HG02973 (cell line): ENCODE measurements at regions not wholly inside any gene's neighbourhood (a gene's known extent, or its start where the extent isn't known, plus 50 kb on each side); places are given as distances from the start of the nearest gene placed in this dataset.

Experiments
- ATAC-seq: cut with Tn5 transposase; IDR thresholded peaks from one replicate; pipeline ENCODE4 v1.9.1; 2021; ENCODE audit warnings: moderate library complexity; ENCODE audit not compliant: unreplicated experiment

DNA sequence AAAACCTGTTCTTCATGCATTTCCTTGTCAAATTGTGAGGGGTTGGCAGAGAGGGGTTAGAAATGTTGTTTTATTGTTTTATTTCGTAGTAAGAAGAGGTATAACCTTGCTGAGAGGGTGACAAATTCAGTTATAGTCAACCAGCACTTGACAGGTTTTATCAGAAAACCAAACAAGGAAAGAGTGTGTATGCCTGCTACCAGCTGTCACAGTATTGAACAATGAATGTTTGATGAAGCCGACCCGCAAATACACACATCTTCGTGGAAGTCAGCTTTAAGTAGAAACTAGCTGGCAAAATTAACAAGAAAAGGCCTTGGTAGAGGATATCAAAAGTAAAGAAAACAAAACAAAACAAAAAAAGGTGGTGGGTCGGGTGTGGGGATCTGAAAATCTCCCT is 214.6 kb upstream of the TLE4 start:
- no peak for ATAC-seq

DNA sequence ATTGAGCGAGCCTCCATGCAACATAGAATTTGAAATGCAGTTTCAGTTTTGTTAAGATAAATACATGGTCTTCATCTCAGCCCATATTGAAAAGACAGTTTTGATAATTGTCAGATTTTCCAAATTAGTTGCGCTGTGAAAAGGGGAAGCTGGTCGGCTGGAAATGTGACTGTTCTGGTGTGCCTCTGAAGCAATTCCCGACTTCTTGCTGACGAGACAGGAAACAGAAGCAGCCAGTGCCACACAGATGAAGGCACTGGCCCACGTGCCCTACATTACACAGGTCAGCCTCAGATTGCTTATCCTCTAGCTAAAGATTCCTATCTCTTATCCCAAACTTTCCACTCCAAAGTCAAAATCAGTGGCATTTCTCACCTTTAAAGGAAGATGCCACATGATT is 214.1 kb upstream of the TLE4 start:
- ATAC-seq, result no peak

DNA sequence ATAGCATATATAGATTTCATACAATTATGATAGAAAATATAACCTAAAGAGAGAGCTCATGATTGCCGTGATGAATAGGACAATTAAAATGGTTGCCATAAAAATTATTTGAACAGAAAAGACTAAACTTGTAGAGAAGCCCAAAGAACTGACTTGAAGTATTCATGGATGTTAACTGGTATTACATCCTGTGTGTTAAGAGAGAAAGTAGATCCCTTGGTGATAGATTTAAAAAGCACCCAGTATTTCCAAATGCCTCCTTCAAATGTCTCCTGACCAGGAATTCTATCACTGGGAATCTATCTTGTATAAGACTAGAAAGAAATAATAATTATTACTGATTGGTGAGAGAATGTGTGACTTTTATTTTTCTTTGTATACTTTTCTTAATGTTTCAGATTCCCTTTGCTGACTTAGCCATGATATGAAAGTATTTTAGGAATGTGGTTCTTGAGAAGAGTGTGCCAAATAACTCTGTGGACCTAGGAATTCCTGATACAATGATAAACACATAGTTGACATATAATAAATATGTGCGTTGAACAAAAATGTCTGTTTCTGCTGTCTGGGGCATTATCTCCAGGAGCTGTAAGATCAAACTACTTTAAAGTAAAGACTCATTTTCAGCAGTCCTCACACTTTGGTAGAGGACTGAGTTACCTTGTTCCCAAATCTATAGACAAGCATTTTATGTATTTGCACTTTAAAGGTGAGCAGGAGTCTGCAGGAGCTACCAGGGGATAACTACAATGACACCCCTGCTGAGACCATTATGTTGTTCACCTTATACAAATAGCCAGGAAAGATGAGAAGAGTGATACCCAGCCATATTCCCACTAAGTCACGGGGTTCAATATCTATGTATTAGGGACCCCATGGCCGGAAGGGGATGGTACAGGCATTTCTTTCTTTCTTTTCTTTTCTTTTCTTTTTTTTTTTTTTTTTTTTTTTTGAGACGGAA is 211.1 kb upstream of the TLE4 start:
- ATAC-seq, result no peak

DNA sequence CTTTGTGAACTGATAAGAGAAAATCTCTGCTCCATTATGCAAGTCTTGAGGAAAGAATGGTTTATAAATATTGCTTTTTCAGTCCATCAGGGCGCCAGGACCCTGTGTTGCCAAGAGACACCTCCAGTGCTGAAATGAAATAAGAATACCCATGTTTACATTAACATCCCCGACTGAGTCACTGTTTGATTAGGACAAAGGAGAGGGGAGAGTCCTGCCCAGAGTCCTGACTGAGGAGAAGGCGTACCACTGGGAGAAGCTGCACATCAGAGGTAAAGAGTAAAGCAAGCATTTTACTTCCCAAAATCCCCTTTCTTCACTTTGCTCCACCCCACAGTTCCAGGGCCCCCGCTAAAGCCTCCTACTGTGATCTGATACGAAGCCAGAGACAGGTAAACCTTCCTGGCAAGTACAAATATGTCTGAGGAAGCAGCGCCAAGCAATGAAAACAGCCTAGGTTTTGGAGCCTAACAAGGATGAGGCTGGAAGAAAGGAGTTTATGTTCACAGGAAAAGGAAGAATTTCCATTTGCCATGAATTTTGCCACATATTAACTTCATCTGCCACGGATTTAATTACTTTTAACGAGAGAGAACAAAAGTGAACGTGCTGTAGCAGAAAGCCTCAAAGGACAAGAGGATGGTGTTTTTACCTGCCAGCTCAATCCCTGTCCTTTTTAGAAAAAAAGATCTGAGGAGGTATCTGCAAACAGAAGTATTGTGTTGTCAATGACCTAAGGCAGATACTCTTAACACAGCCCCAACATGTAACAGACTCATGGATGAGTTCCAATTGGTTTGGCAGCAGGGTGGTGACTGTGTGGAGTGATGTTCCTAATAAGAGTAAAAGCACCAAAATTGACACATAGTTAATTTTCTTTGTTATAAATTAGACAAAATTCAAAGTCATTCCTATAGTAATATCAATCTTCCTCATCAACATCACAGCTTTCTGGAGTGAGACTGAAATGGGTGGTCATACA is 209.4 kb upstream of the TLE4 start:
- ATAC-seq, result no peak

DNA sequence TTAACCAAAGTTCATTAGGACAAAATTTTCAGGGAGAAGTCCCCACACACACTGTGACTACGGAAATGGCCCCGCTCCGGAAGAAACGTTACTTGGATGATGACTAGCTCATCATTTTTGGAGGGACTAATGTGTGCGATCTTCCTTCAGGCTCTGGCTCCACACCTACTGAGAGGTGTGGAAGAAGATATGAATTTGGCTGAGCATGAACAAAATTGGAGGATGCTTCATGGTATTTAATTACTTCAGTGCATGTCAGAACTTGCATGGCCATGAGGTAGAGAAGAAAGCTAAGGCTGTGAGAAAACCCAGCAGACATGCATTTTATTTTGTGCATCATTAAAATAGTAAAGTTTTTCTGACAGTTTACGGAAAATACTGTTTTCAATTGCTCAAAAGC is 202.1 kb upstream of the TLE4 start:
- ATAC-seq, result no peak

DNA sequence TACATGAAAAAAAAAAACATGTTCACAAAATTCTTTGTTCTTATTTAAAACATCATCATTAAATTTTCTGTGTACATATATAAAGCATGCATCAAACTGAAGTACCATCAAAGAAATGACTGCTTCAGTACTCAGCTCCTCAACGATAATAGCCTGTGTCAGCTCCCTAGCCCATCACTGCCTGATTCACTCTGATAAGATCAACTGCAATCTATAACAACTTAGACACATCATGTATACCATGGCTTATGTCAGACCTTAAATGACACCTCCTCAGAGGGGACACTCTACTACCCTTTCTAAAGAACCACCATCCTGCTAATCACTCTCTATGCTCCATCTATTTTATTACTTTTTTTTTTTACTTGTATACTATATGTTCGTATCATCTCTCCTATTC is 200.5 kb upstream of the TLE4 start:
- ATAC-seq, result no peak

DNA sequence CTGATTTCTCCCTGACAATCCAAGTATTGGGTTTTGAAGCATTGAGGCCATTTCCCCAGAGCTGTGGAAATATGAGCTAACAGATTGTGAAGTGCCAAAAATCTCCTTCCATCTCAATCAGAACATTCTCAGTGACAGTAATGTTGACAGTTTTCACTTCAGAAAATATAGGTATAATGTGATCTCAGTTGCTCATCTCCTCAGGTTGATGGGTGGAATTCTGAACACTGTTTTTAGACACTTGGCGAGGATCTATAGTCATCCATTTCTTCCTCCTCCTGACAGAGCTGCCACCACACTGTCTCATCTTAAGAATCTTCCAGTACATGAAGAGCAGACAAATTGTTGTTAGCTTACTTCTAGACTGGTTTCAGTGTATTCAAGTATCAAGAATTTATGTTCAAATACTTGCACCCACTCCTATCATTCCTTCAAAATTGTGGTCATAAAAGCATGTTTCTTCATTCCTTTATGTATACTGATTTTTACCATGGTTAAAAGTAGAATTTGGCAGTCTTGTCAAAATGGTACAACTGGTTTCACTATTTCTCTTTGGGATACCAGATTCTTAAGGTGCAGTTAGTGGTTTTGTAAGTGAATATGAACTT is 199.7 kb upstream of the TLE4 start:
- ATAC-seq, result no peak

DNA sequence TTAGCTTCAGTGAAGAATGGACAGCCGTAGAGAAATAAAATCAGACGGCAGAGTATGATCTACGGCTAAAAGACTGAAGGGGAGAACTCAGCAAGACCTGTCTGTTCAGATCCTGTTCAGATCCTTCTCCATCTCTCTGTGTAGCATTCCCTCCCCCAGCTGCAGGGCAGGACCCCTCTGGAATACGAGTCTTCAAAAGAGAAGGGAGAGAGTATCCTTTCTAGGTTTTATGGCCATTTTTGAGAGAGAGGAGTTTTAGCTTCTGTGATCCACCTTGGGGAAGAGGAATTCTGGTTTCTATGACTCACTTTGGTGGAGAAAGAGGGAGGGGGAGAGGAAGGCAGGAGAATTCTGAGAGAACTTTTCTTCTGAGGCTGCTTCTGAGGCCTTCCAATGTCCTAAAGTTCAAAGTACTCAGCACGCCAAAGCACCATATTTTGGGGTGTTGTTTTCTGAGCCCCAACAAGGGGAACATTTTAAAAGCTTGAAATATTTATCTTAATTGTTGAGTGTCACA is 194.4 kb upstream of the TLE4 start:
- no peak for ATAC-seq

DNA sequence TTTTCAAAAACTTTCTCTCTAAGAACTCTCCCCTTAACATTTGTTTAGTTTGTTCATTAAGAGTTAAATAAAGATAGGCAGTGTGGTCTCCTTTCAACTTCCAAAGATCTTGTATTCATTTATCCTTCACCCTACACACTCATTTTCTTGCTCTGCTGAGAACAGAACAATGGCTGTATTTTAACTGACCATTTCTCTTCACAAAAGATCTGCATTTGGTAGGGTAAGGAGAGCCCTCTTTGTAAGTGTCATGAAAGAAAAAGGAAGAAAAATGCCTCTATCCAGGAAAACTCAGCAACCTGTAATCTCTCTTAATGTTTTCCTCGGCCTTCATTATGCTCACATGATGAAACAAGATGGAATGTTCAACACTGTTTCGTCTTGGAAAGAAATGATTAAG is 193.7 kb upstream of the TLE4 start:
- ATAC-seq, result no peak

DNA sequence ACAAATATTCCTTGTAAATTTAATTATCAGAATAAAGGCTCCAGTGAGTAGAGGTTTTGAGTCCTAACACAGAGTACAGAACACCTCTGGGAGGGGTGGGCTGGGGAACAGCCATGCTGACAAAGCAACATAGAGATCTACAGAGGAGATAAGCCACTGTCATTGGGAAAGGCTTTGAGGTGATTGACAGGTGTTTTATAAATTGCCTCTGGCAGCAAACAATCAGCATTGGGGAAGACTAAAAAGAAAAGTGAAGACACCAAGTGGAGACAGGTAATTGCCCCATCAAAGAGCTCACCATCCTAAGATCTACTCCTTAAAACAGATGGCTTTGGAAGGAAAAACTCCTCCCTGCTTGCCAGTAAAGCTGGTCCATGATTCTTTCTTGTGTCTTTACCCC is 189.7 kb upstream of the TLE4 start:
- ATAC-seq, result no peak

DNA sequence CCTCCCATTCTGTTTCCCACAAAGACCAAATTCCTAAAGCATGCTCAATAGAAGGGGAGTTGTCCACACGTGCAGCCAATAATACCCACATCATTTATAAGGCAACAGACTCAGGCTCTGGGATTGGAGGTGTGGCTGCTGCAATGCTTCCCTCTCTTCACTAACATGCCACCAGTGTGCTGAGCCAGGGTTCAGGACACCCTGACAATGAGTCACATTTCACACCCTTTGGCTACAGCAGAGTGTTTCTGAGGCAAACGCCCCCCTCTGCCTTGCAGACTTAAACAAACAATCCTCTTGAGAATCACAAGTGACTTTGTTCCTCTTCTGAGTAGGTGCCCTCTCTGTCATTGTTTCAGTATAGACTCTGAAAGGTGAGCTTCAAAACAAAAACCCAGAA is 189.3 kb upstream of the TLE4 start:
- no peak for ATAC-seq

DNA sequence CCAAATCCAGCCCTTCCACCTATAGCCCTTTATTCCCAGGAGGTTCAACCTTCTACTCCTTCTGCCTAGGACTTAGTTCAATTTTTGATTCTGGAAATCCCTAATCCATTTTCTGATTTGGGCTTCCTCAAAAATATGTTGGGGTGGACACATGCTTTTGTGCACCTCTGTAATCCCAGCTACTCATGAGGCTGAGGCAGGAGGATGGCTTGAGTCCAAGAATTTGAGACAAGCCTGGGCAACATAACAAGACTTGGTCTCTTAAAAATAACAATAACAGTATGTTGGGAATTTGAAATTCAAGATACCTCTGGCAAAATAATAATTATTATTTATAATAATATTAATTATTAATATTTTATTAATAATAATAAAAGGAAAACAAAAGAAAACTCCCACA is 188.7 kb upstream of the TLE4 start:
- ATAC-seq, result no peak

DNA sequence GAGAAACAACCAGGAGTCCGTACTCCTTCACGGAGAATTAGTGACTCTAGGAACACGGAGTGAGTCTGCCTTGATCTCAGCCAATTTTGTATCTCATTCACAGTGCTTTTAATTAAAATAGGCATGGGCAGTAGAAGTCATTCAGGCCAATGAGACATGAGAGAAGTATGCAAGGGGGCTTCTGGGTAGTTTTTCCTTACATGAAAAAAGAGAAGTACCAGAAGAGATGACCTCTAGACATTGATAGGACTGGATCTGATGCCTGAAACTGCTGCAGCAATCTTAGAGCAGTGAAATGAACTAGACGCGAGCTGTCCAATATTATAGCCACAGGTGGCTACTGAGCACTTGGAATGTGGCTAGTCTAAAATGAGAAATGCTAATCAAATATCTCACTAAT is 187.7 kb upstream of the TLE4 start:
- no peak for ATAC-seq

DNA sequence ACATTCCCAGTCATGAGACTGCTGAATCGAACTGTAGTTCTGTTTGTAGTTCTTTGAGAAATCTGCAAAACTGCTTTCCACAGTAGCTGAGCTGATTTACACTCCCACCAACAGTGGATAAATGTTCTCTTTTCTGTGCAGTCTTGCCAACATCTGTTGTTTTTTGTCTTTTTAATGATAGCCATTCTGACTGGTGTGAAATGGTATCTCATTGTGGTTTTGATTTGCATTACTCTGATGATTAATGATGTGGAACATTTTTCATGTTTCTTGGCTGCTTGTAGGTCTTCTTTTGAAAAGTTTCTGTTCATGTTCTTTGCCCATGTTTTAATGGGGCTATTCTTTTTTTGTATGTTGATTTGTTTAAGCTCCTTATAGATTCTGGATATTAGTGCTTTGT is 187.3 kb upstream of the TLE4 start:
- ATAC-seq, result no peak

DNA sequence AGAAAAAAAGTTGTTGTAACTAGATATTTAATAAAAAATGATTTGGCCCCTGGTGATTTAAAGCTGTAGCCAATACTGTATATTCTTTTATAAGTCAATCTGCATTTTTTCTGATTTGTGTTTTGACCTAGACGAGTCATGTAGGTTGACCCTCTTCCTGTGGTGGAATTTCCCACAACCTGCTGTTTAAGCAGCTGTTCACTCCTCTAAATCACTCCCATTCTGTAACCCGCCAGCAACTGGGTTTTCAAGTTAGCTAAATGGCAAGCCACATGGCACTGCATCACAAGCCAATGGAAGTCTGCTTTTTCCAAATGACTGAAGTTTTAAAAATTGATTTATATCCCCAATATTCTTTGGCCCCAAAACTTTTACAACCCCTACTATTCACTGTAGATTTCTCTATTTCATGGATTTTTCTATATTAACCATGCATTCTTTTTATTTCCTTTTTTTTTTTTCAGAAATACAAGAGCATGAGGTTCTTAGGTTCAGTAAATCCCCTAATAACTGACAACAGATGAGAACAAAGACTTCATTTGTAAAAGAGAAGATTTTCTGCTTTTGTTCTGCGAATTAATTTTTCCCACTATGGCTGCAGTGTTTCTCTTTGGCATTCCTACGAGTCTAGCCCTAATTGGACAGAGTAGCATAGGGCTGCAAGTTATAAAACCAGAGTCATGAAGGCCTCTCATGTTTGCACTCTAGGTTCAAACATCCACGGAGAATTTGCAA is 184.5 kb upstream of the TLE4 start:
- no peak for ATAC-seq

DNA sequence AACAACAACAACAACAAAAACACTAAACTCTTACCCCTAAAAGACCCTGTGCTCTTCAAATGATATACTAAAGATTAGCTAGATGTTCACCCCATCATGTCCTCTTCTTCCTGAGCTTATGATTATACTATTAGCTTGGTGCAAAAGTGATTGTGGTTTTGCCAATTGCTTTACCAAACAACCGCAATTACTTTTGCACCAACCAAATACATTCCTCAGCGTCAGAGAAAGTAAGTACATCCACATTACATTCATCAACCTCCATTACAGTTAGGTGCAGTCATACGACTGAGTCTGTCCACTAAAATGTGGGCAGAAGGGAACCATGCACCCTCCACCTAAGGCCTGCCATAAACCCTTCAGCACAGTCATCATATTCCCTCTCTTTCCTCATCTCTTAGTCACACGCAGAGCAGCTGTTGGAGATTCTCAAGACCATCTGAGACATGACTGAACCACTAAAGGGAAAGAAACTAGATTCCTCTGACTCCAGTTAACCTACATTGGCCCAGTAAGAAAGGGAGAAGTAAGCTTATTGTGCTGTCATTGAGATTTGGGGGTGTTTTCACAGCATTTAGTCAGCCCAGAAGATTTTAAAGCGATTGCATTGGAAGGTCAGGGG is 181.6 kb upstream of the TLE4 start:
- ATAC-seq, result no peak

DNA sequence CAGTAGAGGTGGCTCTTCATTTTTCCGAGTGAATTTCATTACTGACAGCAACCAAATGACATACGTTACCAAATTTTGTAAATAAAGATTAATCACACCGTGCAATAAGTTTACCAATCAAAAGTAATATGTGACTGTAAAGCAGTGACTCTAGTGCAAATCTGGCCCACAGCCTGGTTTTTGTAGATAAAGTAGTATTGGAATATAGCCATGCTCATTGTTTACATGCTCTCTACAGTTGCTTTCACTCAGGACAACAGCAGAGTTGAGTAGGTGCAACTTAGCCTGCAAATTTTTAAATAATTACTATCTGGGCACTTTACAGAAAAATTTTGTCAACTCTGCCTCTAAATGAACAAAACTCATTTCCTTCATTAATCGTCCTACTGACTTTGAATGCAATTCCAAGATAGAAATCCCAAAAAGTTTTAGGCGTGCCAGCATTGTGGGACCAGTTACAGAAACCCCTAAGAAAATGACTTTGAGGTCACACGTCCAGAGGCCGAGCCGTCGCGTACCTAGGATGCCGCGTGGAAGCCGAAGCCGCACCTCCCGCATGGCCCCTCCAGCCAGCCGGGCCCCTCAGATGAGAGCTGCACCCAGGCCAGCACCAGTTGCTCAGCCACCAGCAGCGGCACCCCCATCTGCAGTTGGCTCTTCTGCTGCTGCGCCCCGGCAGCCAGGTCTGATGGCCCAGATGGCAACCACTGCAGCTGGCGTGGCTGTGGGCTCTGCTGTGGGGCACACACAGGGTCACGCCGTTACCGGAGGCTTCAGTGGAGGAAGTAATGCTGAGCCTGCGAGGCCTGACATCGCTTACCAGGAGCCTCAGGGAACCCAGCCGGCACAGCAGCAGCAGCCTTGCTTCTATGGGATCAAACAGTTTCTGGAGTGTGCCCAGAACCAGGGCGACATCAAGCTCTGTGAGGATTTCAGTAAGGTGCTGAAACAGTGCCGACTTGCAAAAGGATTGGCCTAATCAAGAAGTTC is 180.7 kb upstream of the TLE4 start:
- no peak for ATAC-seq

DNA sequence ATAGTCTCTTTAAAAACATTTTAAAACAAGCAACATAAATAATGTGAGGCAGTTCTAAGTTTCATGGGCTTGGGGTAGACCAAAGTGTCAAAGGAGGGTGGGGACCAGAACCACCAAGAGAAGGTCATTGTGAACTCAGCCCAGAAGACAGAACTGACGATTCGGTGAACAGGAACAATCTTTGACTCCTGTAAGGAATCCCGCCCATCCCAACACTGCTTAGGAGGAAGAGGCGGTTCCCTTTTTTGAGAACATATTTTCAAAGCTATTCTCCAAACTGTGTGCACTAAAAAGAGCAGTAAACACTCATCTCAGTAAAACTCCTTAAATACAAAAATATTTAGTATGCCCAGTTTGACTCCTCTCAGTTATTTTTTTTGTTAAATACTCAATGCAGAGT is 176.5 kb upstream of the TLE4 start:
- no peak for ATAC-seq

DNA sequence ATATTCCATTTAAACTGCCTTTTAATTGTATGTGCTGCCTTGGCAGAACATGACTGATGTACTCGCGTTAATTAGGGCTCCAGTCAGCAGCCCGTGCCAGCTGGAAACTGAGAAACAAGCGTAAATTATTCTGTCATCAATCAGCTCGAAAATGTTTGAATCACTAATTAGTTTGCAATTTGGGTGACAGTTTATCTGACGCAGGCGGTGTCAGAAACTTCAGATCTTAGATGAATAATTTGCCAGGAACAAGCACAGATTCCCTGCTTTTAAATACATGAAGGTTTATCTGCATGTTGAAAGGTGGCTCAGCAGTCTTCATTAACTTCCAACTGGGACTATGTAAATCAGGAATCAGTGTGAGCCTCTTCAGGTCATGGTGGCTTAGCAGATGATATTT is 176.0 kb upstream of the TLE4 start:
- ATAC-seq, result no peak
